IPS-NIHi7 (cell line): ENCODE measurements at regions not wholly inside any gene's neighbourhood (a gene's known extent, or its start where the extent isn't known, plus 50 kb on each side); places are given as distances from the start of the nearest gene placed in this dataset.
A peak's percentile ranks its signal among the peaks of the same experiment; 100 is the strongest.
"Not testable (repeated sequence)": the region's sequence is repeated elsewhere in the genome, so short reads cannot be mapped to it uniquely, and the experiment has no call there.

ENCODE experiments used
- DNase-seq: peaks from one replicate; pipeline ENCODE4 v3.0.0; 2012; ENCODE audit warnings: mixed read lengths; ENCODE audit errors: extremely low spot score

GRCh38 chr7:48992816-48993215 lies 68.5 kb downstream of the CDC14C start:
- DNase-seq: no peak

GRCh38 chr7:49001610-49002033 lies 77.3 kb downstream of the CDC14C start:
- DNase-seq: peak; percentile 86

GRCh38 chr7:49010717-49011116 lies 86.4 kb downstream of the CDC14C start:
- no peak for DNase-seq

- DNase-seq: no peak
Measured at GRCh38 chr7:49014870-49015269, 90.5 kb downstream of the CDC14C start.

GRCh38 chr7:49020145-49020544 lies 95.8 kb downstream of the CDC14C start:
- no peak for DNase-seq

- no peak for DNase-seq
Measured at GRCh38 chr7:49022448-49022847, 98.1 kb downstream of the CDC14C start.

GRCh38 chr7:49023345-49024328 lies 99.3 kb downstream of the CDC14C start:
- DNase-seq: no peak

GRCh38 chr7:49030221-49030620 lies 105.9 kb downstream of the CDC14C start:
- no peak for DNase-seq

- not testable (repeated sequence) for DNase-seq
Measured at GRCh38 chr7:49033140-49033539, 108.8 kb downstream of the CDC14C start.

- no peak for DNase-seq
Measured at GRCh38 chr7:49037346-49038210, 113.2 kb downstream of the CDC14C start.

- no peak for DNase-seq
Measured at GRCh38 chr7:49038821-49039358, 114.5 kb downstream of the CDC14C start.

- no peak for DNase-seq
Measured at GRCh38 chr7:49060743-49061142, 136.4 kb downstream of the CDC14C start.

- no peak for DNase-seq
Measured at GRCh38 chr7:49074538-49074937, 150.2 kb downstream of the CDC14C start.

GRCh38 chr7:49080896-49081475 lies 156.6 kb downstream of the CDC14C start:
- DNase-seq: no peak

GRCh38 chr7:49088017-49088416 lies 163.7 kb downstream of the CDC14C start:
- no peak for DNase-seq

- no peak for DNase-seq
Measured at GRCh38 chr7:49089717-49090116, 165.4 kb downstream of the CDC14C start.

GRCh38 chr7:49091089-49091488 lies 166.7 kb downstream of the CDC14C start:
- no peak for DNase-seq

- DNase-seq: no peak
Measured at GRCh38 chr7:49091519-49091918, 167.2 kb downstream of the CDC14C start.

- no peak for DNase-seq
Measured at GRCh38 chr7:49093218-49093617, 168.9 kb downstream of the CDC14C start.

- no peak for DNase-seq
Measured at GRCh38 chr7:49094866-49095265, 170.5 kb downstream of the CDC14C start.

GRCh38 chr7:49099587-49100326 lies 175.4 kb downstream of the CDC14C start:
- DNase-seq: peak; percentile 18
